Activated CD8-positive, alpha-beta T cell treated with anti-CD3 and anti-CD28 coated beads for 36 hours (primary cell): ENCODE measurements at regions not wholly inside any gene's neighbourhood (a gene's known extent, or its start where the extent isn't known, plus 50 kb on each side); places are given as distances from the start of the nearest gene placed in this dataset.
A peak's percentile ranks its signal among the peaks of the same experiment; 100 is the strongest.

ENCODE experiments used
- ATAC-seq: fragments of 200-7000 bp; cut with Tn5 transposase; one replicate; pipeline ENCODE4 v1.10.0; 2021; ENCODE audit warnings: mild to moderate bottlenecking, moderate library complexity
- CTCF ChIA-PET: fragments of 350-600 bp; sonication (Branson Sonifier 250); formaldehyde crosslinking; loops from one replicate; lab custom pipeline; 2021; ENCODE audit warnings: antibody characterized with exemption; lab: Charles Lee
- POLR2A ChIA-PET: fragments of 350-600 bp; sonication (Branson Sonifier 250); formaldehyde crosslinking; loops from one replicate; lab custom pipeline; 2021; ENCODE audit warnings: antibody characterized with exemption; lab: Charles Lee
- DNase-seq: peaks from one replicate; pipeline ENCODE4 v3.0.0-alpha.2; 2020
- H3K27ac Mint-ChIP-seq: one replicate; pipeline ENCODE4 v1.8.0; 2021; ENCODE audit warnings: mild to moderate bottlenecking, mixed read lengths
- H3K27me3 Mint-ChIP-seq: one replicate; pipeline ENCODE4 v1.8.0; 2021; ENCODE audit warnings: mixed read lengths
- H3K36me3 Mint-ChIP-seq: one replicate; pipeline ENCODE4 v1.8.0; 2021; ENCODE audit warnings: low read depth, mixed read lengths
- H3K4me1 Mint-ChIP-seq: one replicate; pipeline ENCODE4 v1.8.0; 2021; ENCODE audit warnings: low read depth, mixed read lengths
- H3K4me3 Mint-ChIP-seq: one replicate; pipeline ENCODE4 v1.8.0; 2021; ENCODE audit warnings: mild to moderate bottlenecking, moderate library complexity, mixed read lengths
- H3K9me3 Mint-ChIP-seq: one replicate; pipeline ENCODE4 v1.8.0; 2021; ENCODE audit warnings: mixed read lengths
- CTCF ChIP-seq: fragments of 200-600 bp; IDR thresholded peaks from one replicate; pipeline ENCODE4 v1.8.0; 2022; ENCODE audit warnings: antibody characterized with exemption, mild to moderate bottlenecking
- intact Hi-C: fragments of 100-400 bp; cut with micrococcal nuclease; formaldehyde crosslinking; loops from one replicate; pipeline ENCODE4 v1.10.0; 2022

- no peak for ATAC-seq
- Mint-ChIP-seq H3K4me3 (no peak overlapping the region), H3K27me3 (peaks cover 11% of the 10 kb centered on the region), H3K27ac (no peak overlapping the region), H3K9me3 (no peaks in the 10 kb centered on the region), H3K4me1 (peaks cover 17% of the 10 kb centered on the region), H3K36me3 (no peaks in the 10 kb centered on the region)
- ChIA-PET POLR2A (no interaction called here), CTCF (no interaction called here)
- DNase-seq: no peak
- no peak for TF ChIP-seq CTCF
- intact Hi-C loops: loop anchor here (10.0 kb wide), 1 partner anchor 175 kb away; no protein-coding TSS in a partner anchor
Observed at GRCh38 chr15:70309716-70310115, 212.0 kb upstream of the TLE3 start.

GRCh38 chr15:70308735-70309434 is 211.2 kb upstream of the TLE3 start:
- Mint-ChIP-seq H3K36me3 (no peaks in the 10 kb centered on the region), H3K27me3 (peaks cover 11% of the 10 kb centered on the region), H3K27ac (no peak overlapping the region), H3K9me3 (no peaks in the 10 kb centered on the region), H3K4me3 (no peak overlapping the region), H3K4me1 (peaks cover 17% of the 10 kb centered on the region)
- DNase-seq: no peak
- CTCF ChIA-PET: no interaction called here
- ATAC-seq: no peak
- intact Hi-C loops: loop anchor here (10.0 kb wide), 1 partner anchor 176 kb away; no protein-coding TSS in a partner anchor
- POLR2A ChIA-PET: no interaction called here
- TF ChIP-seq CTCF: no peak

- H3K27ac Mint-ChIP-seq: no peak overlapping the region
- intact Hi-C loops: loop anchor here (10.0 kb wide), 1 partner anchor 177 kb away; no protein-coding TSS in a partner anchor
- peak; percentile 78 for DNase-seq
- H3K9me3 Mint-ChIP-seq: no peaks in the 10 kb centered on the region
- ChIA-PET POLR2A (interaction anchor here (1.1 kb wide), 1 partner anchor 148 kb away, joined by 3 read pairs; no protein-coding TSS in a partner anchor), CTCF (no interaction called here)
- peaks cover 11% of the 10 kb centered on the region for H3K27me3 Mint-ChIP-seq
- no peak for TF ChIP-seq CTCF
- H3K4me1 Mint-ChIP-seq: peaks cover 17% of the 10 kb centered on the region
- ATAC-seq: peak; percentile 93
- no peak overlapping the region for H3K4me3 Mint-ChIP-seq
- no peaks in the 10 kb centered on the region for H3K36me3 Mint-ChIP-seq
Observed at GRCh38 chr15:70308011-70308734, 210.5 kb upstream of the TLE3 start.

- Mint-ChIP-seq H3K36me3 (no peaks in the 10 kb centered on the region), H3K4me3 (no peak overlapping the region), H3K27ac (no peak overlapping the region), H3K9me3 (no peaks in the 10 kb centered on the region), H3K27me3 (peaks cover 11% of the 10 kb centered on the region), H3K4me1 (peaks cover 17% of the 10 kb centered on the region)
- ChIA-PET CTCF (no interaction called here), POLR2A (interaction anchor here (1.0 to 1.1 kb wide), 2 partner anchors 12 to 147 kb away, joined by 3 read pairs; no protein-coding TSS in a partner anchor)
- DNase-seq (no peak), ATAC-seq (no peak)
- no peak for TF ChIP-seq CTCF
- intact Hi-C loops: loop anchor here (10.0 kb wide), 1 partner anchor 178 kb away; no protein-coding TSS in a partner anchor
Observed at GRCh38 chr15:70306582-70306981, 208.9 kb upstream of the TLE3 start.
